ENCODE measurements at regions not wholly inside any gene's neighbourhood (a gene's known extent, or its start where the extent isn't known, plus 50 kb on each side); places are given as distances from the start of the nearest gene placed in this dataset.

DNA sequence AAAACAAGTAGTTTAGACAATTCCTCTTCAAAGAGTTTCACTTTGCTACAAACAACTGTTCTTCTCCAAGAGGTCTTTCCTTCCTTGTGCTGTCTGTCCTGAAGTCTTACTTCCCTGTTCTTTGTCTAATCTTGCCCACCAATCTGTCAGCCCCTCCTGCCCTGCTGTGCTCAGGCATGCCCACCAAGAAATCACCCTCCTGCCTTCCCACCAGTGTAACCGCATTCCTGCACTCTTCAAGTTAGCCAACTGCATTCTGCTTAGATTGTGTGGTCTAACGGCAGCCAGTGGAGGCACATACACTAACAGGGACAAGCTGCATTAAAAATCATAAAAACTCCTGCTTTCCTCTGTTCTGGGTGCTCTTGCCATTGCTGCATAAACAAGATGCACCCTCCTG is 215.9 kb upstream of the RBMY1B start:
- no peak for DNase-seq

DNA sequence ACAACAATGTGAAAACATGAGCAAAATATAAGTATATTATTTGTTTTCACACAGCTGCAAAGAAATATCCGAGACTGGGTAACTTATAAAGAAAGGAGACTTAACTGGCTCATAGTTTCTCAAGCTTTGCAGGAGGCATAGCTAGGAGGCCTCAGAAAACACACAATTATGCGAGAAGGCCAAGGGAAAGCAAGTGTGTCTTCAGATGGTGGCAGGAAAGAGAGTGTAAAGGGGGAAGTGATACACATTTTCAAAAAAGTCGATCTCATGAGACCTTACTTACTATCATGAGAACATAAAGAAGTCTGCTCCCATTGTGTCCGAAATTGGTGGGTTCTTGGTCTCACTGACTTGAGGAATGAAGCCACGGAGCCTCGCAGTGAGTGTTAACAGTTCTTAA is 208.9 kb upstream of the RBMY1B start:
- no peak for DNase-seq

DNA sequence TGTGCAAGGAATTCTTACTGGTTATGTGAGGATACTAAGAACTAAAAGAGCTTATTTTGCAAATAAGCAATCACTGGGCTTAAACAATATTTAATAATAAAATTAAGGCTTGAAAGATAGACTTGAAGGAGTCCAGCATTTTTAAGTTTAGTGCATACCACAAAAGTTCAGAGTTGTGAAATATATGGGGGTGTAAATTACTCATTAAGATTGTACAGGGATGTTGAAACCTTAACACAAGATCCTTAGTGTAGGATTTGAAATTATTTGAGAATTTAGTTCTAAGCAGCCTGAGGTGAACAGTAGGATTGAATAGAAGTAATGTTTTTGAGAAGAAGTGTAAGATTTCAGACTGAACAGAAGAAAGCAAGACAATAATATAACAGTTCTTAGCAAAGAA is 195.8 kb upstream of the RBMY1B start:
- DNase-seq, result no peak
